ENCODE measurements at regions not wholly inside any gene's neighbourhood (a gene's known extent, or its start where the extent isn't known, plus 50 kb on each side); places are given as distances from the start of the nearest gene placed in this dataset.

DNA sequence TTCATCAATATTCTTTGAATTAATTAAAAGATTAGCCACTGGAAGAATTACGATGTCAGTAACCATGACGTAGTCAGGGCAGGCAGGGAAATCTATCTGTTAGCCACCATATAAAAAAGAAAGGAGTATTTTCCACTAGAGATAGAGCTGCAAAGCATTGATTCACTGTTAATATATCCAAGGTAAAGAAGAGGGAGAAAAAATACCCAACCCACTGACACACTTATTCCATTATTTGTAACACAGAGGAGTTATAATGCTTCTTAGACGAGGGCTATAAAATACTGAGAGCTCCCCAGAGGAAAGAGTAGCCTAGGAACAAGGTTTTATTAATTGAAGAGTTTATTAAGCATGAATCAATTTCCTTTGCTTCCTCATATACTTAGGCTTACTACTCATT, 382.2 kb upstream of the CDH6 start:
- TF ChIP-seq, protein P1, sequence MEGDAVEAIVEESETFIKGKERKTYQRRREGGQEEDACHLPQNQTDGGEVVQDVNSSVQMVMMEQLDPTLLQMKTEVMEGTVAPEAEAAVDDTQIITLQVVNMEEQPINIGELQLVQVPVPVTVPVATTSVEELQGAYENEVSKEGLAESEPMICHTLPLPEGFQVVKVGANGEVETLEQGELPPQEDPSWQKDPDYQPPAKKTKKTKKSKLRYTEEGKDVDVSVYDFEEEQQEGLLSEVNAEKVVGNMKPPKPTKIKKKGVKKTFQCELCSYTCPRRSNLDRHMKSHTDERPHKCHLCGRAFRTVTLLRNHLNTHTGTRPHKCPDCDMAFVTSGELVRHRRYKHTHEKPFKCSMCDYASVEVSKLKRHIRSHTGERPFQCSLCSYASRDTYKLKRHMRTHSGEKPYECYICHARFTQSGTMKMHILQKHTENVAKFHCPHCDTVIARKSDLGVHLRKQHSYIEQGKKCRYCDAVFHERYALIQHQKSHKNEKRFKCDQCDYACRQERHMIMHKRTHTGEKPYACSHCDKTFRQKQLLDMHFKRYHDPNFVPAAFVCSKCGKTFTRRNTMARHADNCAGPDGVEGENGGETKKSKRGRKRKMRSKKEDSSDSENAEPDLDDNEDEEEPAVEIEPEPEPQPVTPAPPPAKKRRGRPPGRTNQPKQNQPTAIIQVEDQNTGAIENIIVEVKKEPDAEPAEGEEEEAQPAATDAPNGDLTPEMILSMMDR (IDR thresholded peaks at IDR 0.05) = no peak
- TF ChIP-seq POLR2A (IDR thresholded peaks at IDR 0.05) = no peak

All from body of pancreas (tissue), 4 donors.